ENCODE measurements at regions not wholly inside any gene's neighbourhood (a gene's known extent, or its start where the extent isn't known, plus 50 kb on each side); places are given as distances from the start of the nearest gene placed in this dataset.

DNA sequence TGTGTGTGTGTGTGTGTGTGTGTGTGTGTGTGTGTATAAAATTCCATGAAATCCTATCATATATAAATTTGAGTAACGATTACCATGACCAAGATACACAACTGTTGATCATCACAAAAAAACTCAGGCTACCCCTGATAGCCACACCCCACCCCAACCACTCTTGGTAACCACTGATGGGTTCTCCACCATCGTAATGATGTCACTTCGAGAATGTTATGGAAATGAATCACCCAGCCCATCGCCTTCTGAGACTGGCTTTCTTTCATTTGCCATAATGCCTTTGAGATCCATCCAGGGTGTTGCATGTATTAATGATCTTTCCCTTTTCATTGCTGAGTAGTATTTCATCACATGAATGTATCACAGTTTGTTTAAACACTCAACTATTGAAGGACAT, 496.0 kb downstream of the MIAT start:
- TF ChIP-seq, protein P1, sequence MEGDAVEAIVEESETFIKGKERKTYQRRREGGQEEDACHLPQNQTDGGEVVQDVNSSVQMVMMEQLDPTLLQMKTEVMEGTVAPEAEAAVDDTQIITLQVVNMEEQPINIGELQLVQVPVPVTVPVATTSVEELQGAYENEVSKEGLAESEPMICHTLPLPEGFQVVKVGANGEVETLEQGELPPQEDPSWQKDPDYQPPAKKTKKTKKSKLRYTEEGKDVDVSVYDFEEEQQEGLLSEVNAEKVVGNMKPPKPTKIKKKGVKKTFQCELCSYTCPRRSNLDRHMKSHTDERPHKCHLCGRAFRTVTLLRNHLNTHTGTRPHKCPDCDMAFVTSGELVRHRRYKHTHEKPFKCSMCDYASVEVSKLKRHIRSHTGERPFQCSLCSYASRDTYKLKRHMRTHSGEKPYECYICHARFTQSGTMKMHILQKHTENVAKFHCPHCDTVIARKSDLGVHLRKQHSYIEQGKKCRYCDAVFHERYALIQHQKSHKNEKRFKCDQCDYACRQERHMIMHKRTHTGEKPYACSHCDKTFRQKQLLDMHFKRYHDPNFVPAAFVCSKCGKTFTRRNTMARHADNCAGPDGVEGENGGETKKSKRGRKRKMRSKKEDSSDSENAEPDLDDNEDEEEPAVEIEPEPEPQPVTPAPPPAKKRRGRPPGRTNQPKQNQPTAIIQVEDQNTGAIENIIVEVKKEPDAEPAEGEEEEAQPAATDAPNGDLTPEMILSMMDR (IDR thresholded peaks at IDR 0.05; ENCODE audit: low read depth, low read length) = no peak
- TF ChIP-seq POLR2A (IDR thresholded peaks at IDR 0.05; ENCODE audit: extremely low read depth, insufficient read length) = no peak

Measured in NB4 (cell line).